PC-3 (cell line): ENCODE measurements at regions not wholly inside any gene's neighbourhood (a gene's known extent, or its start where the extent isn't known, plus 50 kb on each side); places are given as distances from the start of the nearest gene placed in this dataset.

Experiments used
- EZH2phosphoT487 ChIP-seq: fragments of 300-600 bp; sonication (generic); IDR thresholded peaks from 2 replicates; pipeline ENCODE4 v1.6.1; 2018; ENCODE audit warnings: mild to moderate bottlenecking, antibody characterized with exemption, low read length, borderline replicate concordance
- TF ChIP-seq, protein P1 (sequence below): fragments of 300-600 bp; sonication (generic); conservative IDR thresholded peaks from 2 replicates; pipeline ENCODE4 v1.5.1; 2017; ENCODE audit warnings: antibody characterized with exemption, low read depth, mild to moderate bottlenecking, low read length

DNA sequence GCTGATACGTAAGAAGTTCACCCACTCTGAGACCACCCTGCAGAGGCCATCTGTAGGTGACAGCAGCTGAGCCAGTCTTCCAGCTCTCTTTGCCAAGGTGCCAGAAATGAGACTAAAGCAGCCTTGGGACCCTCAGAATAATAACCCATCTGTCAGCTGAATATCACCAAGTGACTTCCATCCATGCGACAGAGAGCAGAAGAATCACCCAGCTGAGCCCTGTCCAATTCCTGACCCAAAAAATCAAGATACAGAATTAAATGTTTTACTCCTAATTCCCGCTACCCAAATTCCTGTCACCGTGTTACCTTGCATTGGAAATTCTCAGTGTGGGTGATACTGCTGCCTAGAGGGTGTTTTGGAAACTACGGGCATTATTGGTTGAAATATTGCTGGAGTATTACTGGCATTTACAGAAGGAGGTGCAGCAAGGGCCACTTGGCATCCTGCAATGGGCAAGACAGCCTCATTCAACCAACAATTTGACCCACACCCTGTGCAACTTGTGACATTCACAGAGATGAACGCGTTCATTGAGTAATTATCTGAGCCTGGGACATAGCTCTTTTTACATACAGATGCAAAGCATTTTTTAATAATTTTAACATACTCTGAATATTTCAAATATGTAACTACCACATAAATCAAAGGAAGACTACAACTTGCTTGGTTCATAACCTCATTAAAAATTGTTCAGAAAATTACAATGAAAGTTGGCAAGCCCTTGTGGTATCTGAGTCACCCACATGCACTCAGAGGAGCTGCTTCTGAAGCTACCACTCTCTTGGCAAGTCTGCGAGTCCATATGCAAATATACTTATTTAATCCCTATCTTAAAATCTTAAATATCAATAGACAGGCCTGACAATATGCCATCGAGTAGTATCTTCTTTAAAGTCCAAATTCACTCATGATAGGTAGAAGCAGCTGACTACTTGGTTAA is 126.6 kb downstream of the C16orf95 start:
- TF ChIP-seq, protein P1, sequence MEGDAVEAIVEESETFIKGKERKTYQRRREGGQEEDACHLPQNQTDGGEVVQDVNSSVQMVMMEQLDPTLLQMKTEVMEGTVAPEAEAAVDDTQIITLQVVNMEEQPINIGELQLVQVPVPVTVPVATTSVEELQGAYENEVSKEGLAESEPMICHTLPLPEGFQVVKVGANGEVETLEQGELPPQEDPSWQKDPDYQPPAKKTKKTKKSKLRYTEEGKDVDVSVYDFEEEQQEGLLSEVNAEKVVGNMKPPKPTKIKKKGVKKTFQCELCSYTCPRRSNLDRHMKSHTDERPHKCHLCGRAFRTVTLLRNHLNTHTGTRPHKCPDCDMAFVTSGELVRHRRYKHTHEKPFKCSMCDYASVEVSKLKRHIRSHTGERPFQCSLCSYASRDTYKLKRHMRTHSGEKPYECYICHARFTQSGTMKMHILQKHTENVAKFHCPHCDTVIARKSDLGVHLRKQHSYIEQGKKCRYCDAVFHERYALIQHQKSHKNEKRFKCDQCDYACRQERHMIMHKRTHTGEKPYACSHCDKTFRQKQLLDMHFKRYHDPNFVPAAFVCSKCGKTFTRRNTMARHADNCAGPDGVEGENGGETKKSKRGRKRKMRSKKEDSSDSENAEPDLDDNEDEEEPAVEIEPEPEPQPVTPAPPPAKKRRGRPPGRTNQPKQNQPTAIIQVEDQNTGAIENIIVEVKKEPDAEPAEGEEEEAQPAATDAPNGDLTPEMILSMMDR, result no peak
- TF ChIP-seq EZH2phosphoT487, result no peak
